Fibroblast of villous mesenchyme (primary cell): ENCODE measurements at regions not wholly inside any gene's neighbourhood (a gene's known extent, or its start where the extent isn't known, plus 50 kb on each side); places are given as distances from the start of the nearest gene placed in this dataset.

ENCODE experiments used
- DNase-seq: peaks from one replicate; pipeline ENCODE4 v3.0.0-alpha.2; 2010; ENCODE audit warnings: low read depth
- H3K4me3 ChIP-seq: 2 replicates; pipeline ENCODE4 v1.5.1; 2011; ENCODE audit warnings: low read depth, mild to moderate bottlenecking, low read length
- CTCF ChIP-seq: IDR thresholded peaks from 2 replicates; pipeline ENCODE4 v1.5.1; 2012; ENCODE audit warnings: low read depth, mild to moderate bottlenecking, low read length; ENCODE audit not compliant: insufficient read depth

GRCh38 chr3:21357241-21357640, 393.8 kb downstream of the ZNF385D start:
- H3K4me3 ChIP-seq: no peak overlapping the region
- no peak for TF ChIP-seq CTCF
- DNase-seq: no peak

GRCh38 chr3:21356402-21356801, 394.6 kb downstream of the ZNF385D start:
- no peak for DNase-seq
- TF ChIP-seq CTCF: no peak
- no peak overlapping the region for H3K4me3 ChIP-seq

- no peak for DNase-seq
- TF ChIP-seq CTCF: no peak
- no peak overlapping the region for H3K4me3 ChIP-seq
These were observed 405.5 kb downstream of the ZNF385D start for GRCh38 chr3:21345382-21345976.

GRCh38 chr3:21331857-21332256, 419.2 kb downstream of the ZNF385D start:
- no peak overlapping the region for H3K4me3 ChIP-seq
- DNase-seq: no peak
- no peak for TF ChIP-seq CTCF

- no peak for DNase-seq
- H3K4me3 ChIP-seq: no peak overlapping the region
- TF ChIP-seq CTCF: no peak
These were observed 419.7 kb downstream of the ZNF385D start for GRCh38 chr3:21331321-21331720.

- H3K4me3 ChIP-seq: no peak overlapping the region
- TF ChIP-seq CTCF: no peak
- no peak for DNase-seq
These were observed 420.7 kb downstream of the ZNF385D start for GRCh38 chr3:21330293-21330692.
